Astrocyte (in vitro differentiated cells and primary cell): ENCODE measurements at regions not wholly inside any gene's neighbourhood (a gene's known extent, or its start where the extent isn't known, plus 50 kb on each side); places are given as distances from the start of the nearest gene placed in this dataset.
"Not testable (repeated sequence)": the region's sequence is repeated elsewhere in the genome, so short reads cannot be mapped to it uniquely, and the experiment has no call there.

ENCODE experiments used
- DNase-seq: peaks from one replicate; pipeline ENCODE4 v3.0.0-alpha.2; 2010; ENCODE audit warnings: low read depth
- FAIRE-seq: peaks from 2 replicates; lab custom pipeline; 2011; peaks lifted over from hg19 to GRCh38; lab: Jason Lieb, UNC
- H2AFZ ChIP-seq: 2 replicates; pipeline ENCODE4 v1.6.0; 2012; ENCODE audit warnings: low read depth, low read length, inconsistent platforms
- H3K27ac ChIP-seq: 2 replicates; pipeline ENCODE4 v1.5.1; 2011; ENCODE audit warnings: low read depth, low read length, inconsistent platforms
- H3K27me3 ChIP-seq: 2 replicates; pipeline ENCODE4 v1.6.0; 2011; ENCODE audit warnings: low read length, inconsistent platforms; ENCODE audit not compliant: insufficient read depth
- H3K36me3 ChIP-seq: 2 replicates; pipeline ENCODE4 v1.5.1; 2011; ENCODE audit warnings: low read length, inconsistent platforms; ENCODE audit not compliant: insufficient read depth
- H3K4me1 ChIP-seq: 2 replicates; pipeline ENCODE4 v1.5.1; 2011; ENCODE audit warnings: low read length, inconsistent platforms; ENCODE audit not compliant: insufficient read depth
- H3K4me2 ChIP-seq: 2 replicates; pipeline ENCODE4 v1.6.0; 2012; ENCODE audit warnings: low read length, inconsistent platforms
- H3K4me3 ChIP-seq: 2 replicates; pipeline ENCODE4 v1.5.1; 2011; ENCODE audit warnings: low read depth, mild to moderate bottlenecking, low read length, inconsistent platforms; ENCODE audit not compliant: insufficient read depth
- H3K79me2 ChIP-seq: 2 replicates; pipeline ENCODE4 v1.6.0; 2012; ENCODE audit warnings: mild to moderate bottlenecking, low read length, inconsistent platforms; ENCODE audit not compliant: insufficient read depth
- H3K9ac ChIP-seq: 2 replicates; pipeline ENCODE4 v1.6.0; 2012; ENCODE audit warnings: mild to moderate bottlenecking, low read length, inconsistent platforms
- H3K9me3 ChIP-seq: 2 replicates; pipeline ENCODE4 v1.5.1; 2012; ENCODE audit warnings: low read depth, mild to moderate bottlenecking, low read length, inconsistent platforms; ENCODE audit not compliant: insufficient read depth
- H4K20me1 ChIP-seq: 2 replicates; pipeline ENCODE4 v1.6.0; 2012; ENCODE audit warnings: low read length, inconsistent platforms; ENCODE audit not compliant: insufficient read depth
- H3K27ac Mint-ChIP-seq: one replicate; pipeline ENCODE4 v1.8.0; 2021; ENCODE audit warnings: mild to moderate bottlenecking, mixed read lengths; ENCODE audit not compliant: unreplicated experiment
- H3K27me3 Mint-ChIP-seq: one replicate; pipeline ENCODE4 v1.8.0; 2021; ENCODE audit warnings: low read depth, mixed read lengths; ENCODE audit not compliant: unreplicated experiment
- H3K36me3 Mint-ChIP-seq: one replicate; pipeline ENCODE4 v1.8.0; 2021; ENCODE audit warnings: low read depth, mixed read lengths; ENCODE audit not compliant: unreplicated experiment
- H3K4me1 Mint-ChIP-seq: one replicate; pipeline ENCODE4 v1.8.0; 2021; ENCODE audit warnings: low read depth, mixed read lengths; ENCODE audit not compliant: unreplicated experiment
- H3K4me3 Mint-ChIP-seq: one replicate; pipeline ENCODE4 v1.8.0; 2021; ENCODE audit warnings: mild to moderate bottlenecking, moderate library complexity, mixed read lengths; ENCODE audit not compliant: unreplicated experiment
- H3K9me3 Mint-ChIP-seq: one replicate; pipeline ENCODE4 v1.8.0; 2021; ENCODE audit warnings: mild to moderate bottlenecking, mixed read lengths; ENCODE audit not compliant: unreplicated experiment
- CTCF ChIP-seq: IDR thresholded peaks from 2 replicates; pipeline ENCODE4 v1.5.1; 2011; ENCODE audit warnings: low read depth, mild to moderate bottlenecking, inconsistent platforms, low read length, moderate library complexity; ENCODE audit not compliant: insufficient read depth
- EZH2 ChIP-seq: IDR thresholded peaks from 2 replicates; pipeline ENCODE4 v1.6.1; 2012; ENCODE audit warnings: mild to moderate bottlenecking, low read length, inconsistent platforms; ENCODE audit not compliant: insufficient read depth

GRCh38 chr13:89076622-89077021 lies 1405.5 kb downstream of the SLITRK5 start:
- Histone ChIP-seq H3K4me3 (no peak overlapping the region), H3K9ac (no peak overlapping the region), H3K79me2 (no peaks in the 10 kb centered on the region), H2AFZ (no peak overlapping the region), H3K9me3 (no peaks in the 10 kb centered on the region), H3K36me3 (no peaks in the 10 kb centered on the region), H3K4me2 (no peak overlapping the region), H3K4me1 (no peaks in the 10 kb centered on the region), H3K27ac (no peak overlapping the region), H3K27me3 (no peaks in the 10 kb centered on the region), H4K20me1 (no peaks in the 10 kb centered on the region)
- H3K36me3 Mint-ChIP-seq, result no peaks in the 10 kb centered on the region
- peak overlapping the region; percentile 18 for H3K27ac Mint-ChIP-seq
- TF ChIP-seq CTCF (no peak), EZH2 (no peak)
- no peak overlapping the region for H3K4me3 Mint-ChIP-seq
- FAIRE-seq (no peak), DNase-seq (no peak)
- H3K27me3 Mint-ChIP-seq, result no peaks in the 10 kb centered on the region
- H3K9me3 Mint-ChIP-seq, result no peaks in the 10 kb centered on the region
- no peaks in the 10 kb centered on the region for H3K4me1 Mint-ChIP-seq

GRCh38 chr13:89082623-89083022 lies 1411.5 kb downstream of the SLITRK5 start:
- H3K4me3 Mint-ChIP-seq, result no peak overlapping the region
- DNase-seq (no peak), FAIRE-seq (no peak)
- H3K27ac ChIP-seq, result no peak overlapping the region
- no peaks in the 10 kb centered on the region for H3K4me1 ChIP-seq
- no peaks in the 10 kb centered on the region for H3K27me3 Mint-ChIP-seq
- H3K9me3 ChIP-seq, result no peaks in the 10 kb centered on the region
- no peaks in the 10 kb centered on the region for H4K20me1 ChIP-seq
- H3K9me3 Mint-ChIP-seq, result peaks cover 2% of the 10 kb centered on the region
- peaks cover 8% of the 10 kb centered on the region for H3K4me1 Mint-ChIP-seq
- no peak overlapping the region for H3K9ac ChIP-seq
- TF ChIP-seq EZH2 (no peak), CTCF (no peak)
- H3K4me2 ChIP-seq, result no peak overlapping the region
- H3K79me2 ChIP-seq, result no peaks in the 10 kb centered on the region
- H3K27me3 ChIP-seq, result no peaks in the 10 kb centered on the region
- H3K36me3 ChIP-seq, result no peaks in the 10 kb centered on the region
- H3K4me3 ChIP-seq, result no peak overlapping the region
- no peak overlapping the region for H2AFZ ChIP-seq
- H3K36me3 Mint-ChIP-seq, result no peaks in the 10 kb centered on the region
- no peak overlapping the region for H3K27ac Mint-ChIP-seq

GRCh38 chr13:89088107-89088506 lies 1416.9 kb downstream of the SLITRK5 start:
- not testable (repeated sequence) for H3K4me1 Mint-ChIP-seq, H3K4me3 Mint-ChIP-seq, FAIRE-seq, H3K27ac ChIP-seq, H3K27me3 Mint-ChIP-seq, H3K9me3 ChIP-seq, H3K9ac ChIP-seq, H3K27ac Mint-ChIP-seq, H3K4me2 ChIP-seq, H3K79me2 ChIP-seq, H4K20me1 ChIP-seq, DNase-seq, H2AFZ ChIP-seq, H3K27me3 ChIP-seq, H3K36me3 ChIP-seq, H3K9me3 Mint-ChIP-seq, H3K4me3 ChIP-seq, H3K36me3 Mint-ChIP-seq, H3K4me1 ChIP-seq
